K562 (cell line): ENCODE measurements at regions not wholly inside any gene's neighbourhood (a gene's known extent, or its start where the extent isn't known, plus 50 kb on each side); places are given as distances from the start of the nearest gene placed in this dataset.

ENCODE experiments used
- ATAC-seq: fragments of 200-7000 bp; cut with Tn5 transposase; 3 replicates; pipeline ENCODE4 v1.9.1; 2020; ENCODE audit warnings: moderate library complexity
- BruUV-seq: library from RNA; stranded (reverse); fragments of 400-500 nt; replicated peaks from 2 replicates; lab custom pipeline; 2021; lab: Mats Ljungman, UMichigan
- CTCF ChIA-PET: fragments of 300-600 bp; formaldehyde crosslinking; extraction: SDS; loops from one replicate; lab custom pipeline; 2021; ENCODE audit warnings: low intra/inter-chr PET ratio; lab: Yijun Ruan, JAX
- POLR2A ChIA-PET: fragments of 300-600, 350-650 bp; sonication (Branson Sonifier 250); formaldehyde crosslinking; extraction: SDS; loops from one replicate; lab custom pipeline; 2021; ENCODE audit warnings: antibody characterized with exemption, inconsistent platforms; lab: Yijun Ruan, JAX
- DNase-seq, 4 experiments: peaks; one replicate each; pipeline versions ENCODE4 v3.0.0 to v3.0.0-alpha.2; 2011 to 2018; ENCODE audit warnings: low spot score in 3 of 4, mixed read lengths in 3 of 4; ENCODE audit errors: extremely low read depth in 1 of 4
- FAIRE-seq: peaks from 2 replicates; lab custom pipeline; 2011; peaks lifted over from hg19 to GRCh38; lab: Jason Lieb, UNC
- H2AFZ ChIP-seq: 2 replicates; pipeline ENCODE4 v1.6.0; 2011; ENCODE audit warnings: low read depth, low read length, control low read depth, inconsistent platforms
- H3K27ac ChIP-seq: fragments of 200-600 bp; 3 replicates; pipeline ENCODE4 v1.8.0; 2011; ENCODE audit warnings: low read depth, mild to moderate bottlenecking, control low read depth, inconsistent platforms, low read length, moderate library complexity, mixed read lengths; ENCODE audit errors: extremely low read depth
- H3K27me3 ChIP-seq, 2 experiments: fragments of 300-600 bp in 1 of 2; 2 replicates in 1 of 2; 3 replicates in 1 of 2; pipeline versions ENCODE4 v1.6.0 to v1.8.0; 2011; ENCODE audit warnings: inconsistent platforms in 2 of 2, low read length in 2 of 2, mild to moderate bottlenecking in 1 of 2, mixed read lengths in 1 of 2, moderate library complexity in 1 of 2; ENCODE audit not compliant: control insufficient read depth in 2 of 2, insufficient read depth in 2 of 2
- H3K36me3 ChIP-seq: fragments of 300-600 bp; 3 replicates; pipeline ENCODE4 v1.8.0; 2011; ENCODE audit warnings: mild to moderate bottlenecking, low read length, inconsistent platforms; ENCODE audit not compliant: control insufficient read depth, insufficient read depth
- H3K4me1 ChIP-seq, 2 experiments: fragments of 200-600 bp in 1 of 2; replicated peaks in 1 of 2; 2 replicates in 1 of 2; 3 replicates in 1 of 2; pipeline versions ENCODE4 v1.5.1 to v1.8.0; 2011; ENCODE audit warnings: inconsistent platforms in 2 of 2, low read length in 2 of 2, mild to moderate bottlenecking in 1 of 2, mixed read lengths in 1 of 2, moderate library complexity in 1 of 2; ENCODE audit not compliant: control insufficient read depth in 2 of 2, insufficient read depth in 2 of 2
- H3K4me2 ChIP-seq: 2 replicates; pipeline ENCODE4 v1.6.1; 2011; ENCODE audit warnings: low read length, control low read depth, inconsistent platforms, mixed read lengths; ENCODE audit not compliant: insufficient read depth
- H3K4me3 ChIP-seq: fragments of 200-600 bp; sonication (generic), shearing (Covaris generic); 2 replicates; pipeline ENCODE4 v1.5.1; 2016; ENCODE audit warnings: control low read depth, inconsistent platforms
- H3K79me2 ChIP-seq: fragments of 200-600 bp; 3 replicates; pipeline ENCODE4 v1.8.0; 2011; ENCODE audit warnings: low read length, inconsistent platforms; ENCODE audit not compliant: control insufficient read depth, insufficient read depth
- H3K9ac ChIP-seq, 2 experiments: 2 replicates each; pipeline versions ENCODE4 v1.6.0 to v1.6.1; 2011; ENCODE audit warnings: low read depth in 2 of 2, low read length in 2 of 2, control low read depth in 1 of 2, inconsistent platforms in 1 of 2, mild to moderate bottlenecking in 1 of 2, mixed read lengths in 1 of 2; ENCODE audit not compliant: insufficient read depth in 1 of 2
- H3K9me1 ChIP-seq: one replicate; pipeline ENCODE4 v1.6.0; 2011; ENCODE audit warnings: inconsistent platforms, mild to moderate bottlenecking, low read length, moderate library complexity; ENCODE audit not compliant: control insufficient read depth, insufficient read depth
- H3K9me3 ChIP-seq: replicated peaks from 2 replicates; pipeline ENCODE4 v1.5.1; 2011; ENCODE audit warnings: low read depth, low read length, inconsistent platforms; ENCODE audit not compliant: control insufficient read depth, insufficient read depth
- H4K20me1 ChIP-seq: replicated peaks from 2 replicates; pipeline ENCODE4 v1.6.1; 2011; ENCODE audit warnings: low read length, inconsistent platforms, mixed read lengths; ENCODE audit not compliant: control insufficient read depth, insufficient read depth
- CHCHD3 ChIP-seq: fragments of 250-450 bp; sonication (Bioruptor Pico); IDR thresholded peaks from 2 replicates; pipeline ENCODE4 v2.1.2; 2022; ENCODE audit warnings: mild to moderate bottlenecking
- CHD7 ChIP-seq: fragments of 200-600 bp; sonication (generic); IDR thresholded peaks from one replicate; pipeline ENCODE4 v1.6.1; 2012; ENCODE audit warnings: mild to moderate bottlenecking, low read depth, low read length, inconsistent platforms
- KAT7 ChIP-seq: sonication (generic); formaldehyde crosslinking; IDR thresholded peaks from 2 replicates; pipeline ENCODE4 v1.8.0; 2022; ENCODE audit warnings: missing genetic modification reagents, mild to moderate bottlenecking, borderline replicate concordance
- MAX ChIP-seq: sonication (generic); formaldehyde crosslinking; IDR thresholded peaks from 2 replicates; pipeline ENCODE4 v1.9.0; 2022; ENCODE audit warnings: mild to moderate bottlenecking, missing genetic modification reagents
- MTA2 ChIP-seq: fragments of 450-650 bp; IDR thresholded peaks from 2 replicates; pipeline ENCODE4 v1.6.1; 2016; ENCODE audit warnings: low read depth
- NR2F6 ChIP-seq: fragments of 450-650 bp; formaldehyde crosslinking; IDR thresholded peaks from 2 replicates; pipeline ENCODE4 v1.4.0; 2020; ENCODE audit warnings: mild to moderate bottlenecking
- TAF7 ChIP-seq: fragments of 450-650 bp; IDR thresholded peaks from 2 replicates; pipeline ENCODE4 v1.6.1; 2016; ENCODE audit warnings: missing genetic modification characterization, missing compliant biosample characterization
- TOE1 ChIP-seq, 2 experiments: fragments of 450-650 bp in 1 of 2; sonication (generic) in 1 of 2; formaldehyde crosslinking in 1 of 2; IDR thresholded peaks; 2 replicates each; pipeline versions ENCODE4 v1.7.1 to v1.8.0; 2016 to 2022; ENCODE audit warnings: borderline replicate concordance in 2 of 2, mild to moderate bottlenecking in 2 of 2, antibody characterized with exemption in 1 of 2, inconsistent platforms in 1 of 2, low read depth in 1 of 2, missing genetic modification reagents in 1 of 2, moderate library complexity in 1 of 2
- ZNF316 ChIP-seq: fragments of 450-650 bp; IDR thresholded peaks from 2 replicates; pipeline ENCODE4 v1.6.1; 2016
- WGBS: fragments of 100-300 bp; shearing (Covaris generic); methylation state at CpG from one replicate; pipeline ENCODE4 v1.1.6; 2016; ENCODE audit warnings: low coverage, mixed read lengths; ENCODE audit not compliant: insufficient coverage; ENCODE audit errors: missing lambda C conversion rate; 5-methylcytosine and 5-hydroxymethylcytosine counted together
- in situ Hi-C: fragments of 300-500 bp; cut with MboI; formaldehyde crosslinking; loops from 4 replicates; pipeline ENCODE4 v1.15.0; 2018; ENCODE audit warnings: inconsistent platforms, mixed read lengths
- intact Hi-C: fragments of 100-400 bp; cut with micrococcal nuclease; formaldehyde crosslinking; loops from 2 replicates; pipeline ENCODE4 v1.14.2; 2022

GRCh38 chr17:13268791-13269595 is 251.2 kb upstream of the ELAC2 start:
- Histone ChIP-seq H2AFZ (no peak overlapping the region), H3K9ac (no peak overlapping the region), H3K4me3 (no peak overlapping the region), H3K79me2 (no peaks in the 10 kb centered on the region), H3K27me3 (peaks cover 0 to 4% of the 10 kb centered on the region in 2 experiments; a peak in 1 of 5 replicates), H3K4me2 (no peak overlapping the region), H3K36me3 (no peaks in the 10 kb centered on the region), H3K9me1 (no peaks in the 10 kb centered on the region), H3K27ac (no peak overlapping the region), H4K20me1 (no peaks in the 10 kb centered on the region), H3K4me1 (no peaks in the 10 kb centered on the region), H3K9me3 (no peaks in the 10 kb centered on the region)
- DNase-seq (no peak), FAIRE-seq (no peak), ATAC-seq (no peak)
- CTCF ChIA-PET: no interaction called here
- in situ Hi-C loops (no loop called here), intact Hi-C loops (no loop called here)
- BruUV-seq: no TSS peak
- 0% methylated on average over 8 of the region's 8 CpGs for WGBS
- POLR2A ChIA-PET: interaction anchor here (0.6 kb wide), 1 partner anchor 134 kb away, joined by 3 read pairs; no protein-coding TSS in a partner anchor
- TF ChIP-seq MAX (CRISPR knock-in tag) (no peak), TAF7 (tag) (no peak), CHD7 (no peak), MTA2 (no peak), ZNF316 (no peak), KAT7 (CRISPR knock-in tag) (no peak), CHCHD3 (CRISPR knock-in tag) (no peak), TOE1 (IDR thresholded peaks at IDR 0.05; ENCODE audit: borderline replicate concordance) (no peak), TOE1 (CRISPR knock-in tag; IDR thresholded peaks at IDR 0.05; ENCODE audit: borderline replicate concordance, low read depth) (no peak), NR2F6 (CRISPR knock-in tag) (no peak)
